ENCODE measurements at regions not wholly inside any gene's neighbourhood (a gene's known extent, or its start where the extent isn't known, plus 50 kb on each side); places are given as distances from the start of the nearest gene placed in this dataset.

DNA sequence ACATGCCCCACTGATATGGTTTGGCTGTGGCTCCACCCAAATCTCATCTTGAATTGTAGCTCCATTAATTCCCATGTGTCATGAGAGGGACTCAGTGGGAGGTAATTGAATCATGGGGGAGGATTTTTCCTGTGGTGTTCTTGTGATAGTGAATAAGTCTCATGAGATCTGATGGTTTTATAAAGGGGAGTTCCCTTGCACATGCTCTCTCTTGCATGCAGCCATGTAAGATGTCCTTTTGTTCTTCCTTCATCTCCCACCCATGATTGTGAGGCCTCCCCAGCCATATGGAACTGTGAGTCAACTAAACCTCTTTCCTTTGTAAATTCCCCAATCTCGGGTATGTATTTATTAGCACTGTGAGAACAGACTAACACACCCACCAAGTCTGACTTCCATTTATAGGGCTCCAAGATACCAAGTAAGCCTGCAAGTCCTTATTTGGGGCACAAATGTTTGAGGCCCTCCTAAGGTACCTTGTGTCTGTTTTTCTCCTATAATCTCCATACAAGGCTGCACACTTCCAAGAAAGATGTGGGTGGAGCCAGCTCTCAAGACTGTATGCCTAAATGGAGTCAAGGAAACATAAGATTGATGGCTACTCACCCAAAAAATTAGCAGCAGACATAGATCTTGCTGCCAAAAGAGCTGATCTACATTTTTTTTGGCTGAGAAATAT, 364.7 kb downstream of the TXNL1 start:
- ATAC-seq, result no peak

DNA sequence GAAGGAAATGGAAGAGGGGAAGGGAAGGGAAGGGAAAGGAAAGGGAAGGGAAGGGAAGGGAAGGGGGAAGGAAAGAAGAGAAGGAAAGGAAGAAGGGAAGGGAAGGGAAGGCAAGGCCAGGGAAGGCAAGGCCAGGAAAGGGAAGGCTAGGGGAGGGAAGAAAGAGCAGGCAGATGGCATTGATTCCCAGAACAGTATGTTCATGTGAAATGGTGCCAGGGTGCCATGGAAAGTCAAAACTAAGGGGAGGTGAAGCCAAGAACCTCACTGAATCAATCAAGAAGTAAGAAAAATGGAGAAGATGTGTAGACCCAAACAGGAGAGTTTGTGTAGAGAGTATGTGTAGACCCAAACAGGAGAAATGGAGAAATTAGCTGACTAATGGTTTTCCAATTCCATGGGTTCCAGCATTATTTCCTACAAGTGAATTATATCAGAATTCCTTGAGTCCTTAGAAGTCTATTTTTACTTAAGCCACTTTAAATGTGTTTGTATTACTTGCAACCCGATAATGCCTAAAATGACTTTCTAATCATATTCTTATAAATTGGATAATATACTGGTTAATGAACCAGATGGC, 367.6 kb downstream of the TXNL1 start:
- no peak for ATAC-seq

DNA sequence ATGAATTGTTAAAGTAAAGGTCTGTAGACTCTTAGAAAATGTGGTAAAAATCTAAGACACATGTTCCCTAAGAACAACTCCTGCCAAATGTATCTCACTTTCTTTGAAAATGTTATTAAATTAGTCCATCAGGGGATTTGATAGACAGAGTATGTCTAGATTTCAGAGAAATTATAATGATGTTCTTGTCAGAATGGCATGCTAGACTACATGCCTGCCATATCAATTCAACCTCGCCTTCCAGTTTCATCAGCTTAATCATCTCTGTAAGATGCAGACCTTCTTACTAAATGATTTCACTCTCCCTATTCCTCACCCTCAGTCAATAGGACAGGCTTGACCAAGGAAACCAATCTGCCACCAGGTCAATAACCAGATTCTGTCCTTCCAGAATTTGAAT, 368.4 kb downstream of the TXNL1 start:
- no peak for ATAC-seq

DNA sequence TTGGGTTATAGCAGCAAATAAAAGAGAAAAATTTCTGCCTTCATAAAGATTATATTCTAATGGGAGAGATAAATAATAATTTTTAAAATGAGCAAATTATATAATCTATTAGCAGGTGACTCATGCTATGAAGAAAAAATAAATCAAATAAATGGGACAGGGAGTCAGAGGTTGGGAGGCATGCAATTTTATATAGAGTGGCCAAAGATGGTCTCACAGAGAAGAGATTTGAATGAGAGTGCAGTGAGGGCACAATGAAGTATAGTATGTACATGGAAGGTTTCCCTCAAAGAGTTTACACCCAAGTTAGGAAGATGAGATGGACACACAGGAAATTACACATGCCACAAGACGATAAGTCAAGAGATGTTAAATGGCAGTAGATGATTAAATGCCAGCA, 369.4 kb downstream of the TXNL1 start:
- no peak for ATAC-seq

DNA sequence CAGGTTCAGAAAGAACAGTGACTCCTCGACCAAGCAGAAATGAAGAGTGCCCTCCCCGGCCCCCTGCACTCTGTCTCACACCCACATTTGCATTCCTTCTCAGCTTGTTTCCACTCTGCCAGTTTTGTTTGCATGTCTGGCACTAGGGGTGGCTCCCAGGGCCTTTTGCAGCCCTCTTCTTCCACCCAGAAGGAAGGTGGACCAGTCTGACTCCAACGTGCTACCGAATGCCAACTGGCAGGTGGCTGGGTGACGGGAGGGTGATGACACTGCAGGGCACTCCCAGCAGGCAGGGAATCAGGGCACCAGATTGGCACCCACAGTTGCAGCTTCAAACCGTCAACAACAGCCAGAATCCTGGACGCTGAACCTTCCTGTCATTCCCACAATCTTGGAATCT, 371.1 kb downstream of the TXNL1 start:
- no peak for ATAC-seq

DNA sequence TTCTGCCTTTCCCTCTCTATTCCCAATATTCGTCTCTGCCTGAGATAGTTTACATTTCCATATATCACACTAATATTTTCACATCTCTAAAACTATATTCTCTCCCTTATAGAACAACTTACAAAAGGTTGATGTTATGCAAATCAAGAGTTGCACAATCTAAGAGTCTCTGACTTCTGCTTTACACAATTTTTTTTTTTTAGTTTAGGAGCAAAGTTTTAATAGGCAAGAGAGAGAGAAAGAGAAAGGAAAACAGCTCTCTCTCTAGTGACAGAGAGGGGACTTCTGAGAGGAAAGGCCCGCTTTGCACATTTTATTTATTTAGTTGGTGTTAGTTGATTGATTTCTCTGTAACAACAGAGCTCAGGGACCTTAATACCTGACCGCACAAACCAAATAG, 380.2 kb downstream of the TXNL1 start:
- no peak for ATAC-seq

DNA sequence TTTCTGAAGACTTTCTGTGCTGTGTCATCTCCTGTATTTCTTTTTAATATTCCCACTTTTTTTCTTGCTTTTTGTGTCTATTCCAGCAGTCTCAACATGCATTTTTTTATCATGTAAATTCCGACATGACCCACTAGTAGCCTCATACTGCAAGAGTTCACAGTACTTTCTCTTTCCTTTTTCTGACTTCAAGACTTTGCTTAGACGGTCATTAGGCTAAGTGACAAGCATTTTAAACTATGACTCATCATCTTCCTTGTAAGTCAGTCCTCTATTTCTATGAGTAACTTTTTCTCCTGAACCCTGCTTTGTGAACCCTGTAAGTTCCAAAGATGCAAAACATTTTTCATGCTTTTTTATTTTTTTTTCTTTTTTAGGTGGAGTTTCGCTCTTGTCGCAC, 381.2 kb downstream of the TXNL1 start:
- ATAC-seq, result peak; percentile 88

DNA sequence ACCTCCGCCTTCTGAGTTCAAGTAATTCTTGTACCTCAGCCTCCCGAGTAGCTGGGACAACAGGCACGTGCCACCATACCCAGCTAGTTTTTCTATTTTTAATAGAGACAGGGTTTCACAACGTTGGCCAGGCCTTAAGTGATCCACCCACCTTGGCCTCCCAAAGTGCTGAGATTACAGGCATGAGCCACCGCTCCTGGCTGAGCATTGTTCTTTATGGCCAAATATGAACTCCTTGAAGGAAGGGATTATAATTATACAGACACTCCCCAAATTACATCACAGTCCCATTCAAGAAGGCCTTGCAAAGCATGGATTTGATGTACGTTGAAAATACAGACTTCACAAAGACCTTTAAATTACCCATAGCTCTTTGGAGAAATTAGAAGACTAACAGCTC, 381.7 kb downstream of the TXNL1 start:
- peak; percentile 97 for ATAC-seq

DNA sequence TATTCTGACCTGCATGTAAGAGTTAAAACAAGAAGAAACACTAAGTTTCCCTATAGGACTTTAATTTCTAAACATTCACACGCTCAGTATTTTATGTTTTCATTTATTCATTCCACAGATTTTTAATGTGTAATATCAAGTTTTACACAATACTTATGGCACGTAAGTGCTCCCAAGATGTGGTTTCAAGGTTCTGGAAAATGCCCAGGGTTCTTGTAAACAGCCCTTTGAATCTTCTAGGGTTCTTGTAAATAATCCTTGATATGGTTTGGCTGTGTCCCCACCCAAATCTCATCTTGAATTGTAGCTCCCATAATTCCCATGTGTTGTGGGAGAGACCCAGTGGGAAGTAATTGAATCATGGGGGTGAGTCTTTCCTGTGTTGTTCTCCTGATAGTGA, 383.0 kb downstream of the TXNL1 start:
- ATAC-seq, result no peak

DNA sequence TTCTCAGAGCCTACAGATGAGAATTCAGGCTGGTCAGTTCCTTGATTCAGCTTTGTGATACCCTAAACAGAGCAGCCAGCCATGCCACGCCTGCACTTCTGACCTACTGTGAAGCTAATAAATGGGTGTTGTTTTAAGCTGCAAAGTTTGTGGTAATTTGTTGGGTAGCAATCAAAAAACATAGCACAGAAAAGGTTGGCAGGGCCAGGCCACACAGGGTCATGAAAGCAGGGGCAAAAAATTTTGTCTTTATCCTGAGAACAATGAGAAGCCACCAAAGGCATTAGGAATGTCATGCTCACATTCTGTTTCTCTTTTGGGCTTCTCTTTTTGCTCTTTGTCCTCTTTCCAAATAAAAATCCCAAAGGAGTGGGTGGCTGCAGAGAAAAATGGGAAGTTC, 385.9 kb downstream of the TXNL1 start:
- no peak for ATAC-seq

DNA sequence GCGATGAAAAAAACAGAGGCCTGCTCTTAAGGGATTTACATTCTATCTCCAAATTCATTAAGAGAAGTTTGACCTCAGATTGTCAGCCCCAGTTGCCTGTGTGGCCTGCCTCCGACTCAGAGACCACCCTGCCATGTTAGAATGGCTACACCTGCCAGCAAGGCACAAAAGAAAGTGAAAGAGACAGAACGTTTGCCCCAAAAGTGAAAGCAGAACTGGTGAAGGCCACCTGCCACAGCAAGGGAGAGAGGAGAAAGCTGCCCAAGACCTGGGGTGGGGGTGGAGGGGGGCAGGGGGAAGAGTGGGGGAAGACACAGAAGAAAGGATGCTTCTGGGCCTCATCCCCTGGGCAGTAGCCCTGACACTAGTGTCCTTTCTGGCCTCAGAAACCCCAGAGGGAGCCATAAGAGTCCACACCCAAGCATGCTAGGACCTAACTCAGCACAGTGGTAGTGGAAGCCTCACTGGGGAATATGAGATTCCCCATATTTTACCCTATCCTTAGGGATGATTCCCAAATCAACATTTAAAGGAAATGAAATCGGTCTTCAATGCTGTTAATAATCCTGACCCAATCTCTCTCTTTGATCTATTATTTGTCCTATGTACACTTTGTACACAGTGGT, 389.7 kb downstream of the TXNL1 start:
- ATAC-seq, result peak; percentile 13

DNA sequence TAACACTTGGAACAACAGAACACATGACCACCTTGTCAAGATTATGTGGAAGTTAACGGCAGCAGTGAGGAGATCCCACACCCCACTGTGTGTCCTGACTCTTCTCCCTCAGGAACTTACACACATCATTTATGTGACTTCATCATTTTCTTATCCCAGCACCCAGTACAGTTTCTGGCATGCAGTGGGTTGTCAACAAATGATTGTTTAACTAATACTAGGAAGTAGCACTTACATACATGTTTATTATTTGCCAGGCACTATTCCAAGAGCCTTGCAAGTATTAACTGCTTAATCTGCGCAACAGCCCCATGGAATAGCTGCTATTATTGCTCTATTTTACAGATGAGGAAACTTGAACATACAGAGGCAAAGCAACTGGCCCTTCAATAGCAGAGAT, 391.5 kb downstream of the TXNL1 start:
- no peak for ATAC-seq

DNA sequence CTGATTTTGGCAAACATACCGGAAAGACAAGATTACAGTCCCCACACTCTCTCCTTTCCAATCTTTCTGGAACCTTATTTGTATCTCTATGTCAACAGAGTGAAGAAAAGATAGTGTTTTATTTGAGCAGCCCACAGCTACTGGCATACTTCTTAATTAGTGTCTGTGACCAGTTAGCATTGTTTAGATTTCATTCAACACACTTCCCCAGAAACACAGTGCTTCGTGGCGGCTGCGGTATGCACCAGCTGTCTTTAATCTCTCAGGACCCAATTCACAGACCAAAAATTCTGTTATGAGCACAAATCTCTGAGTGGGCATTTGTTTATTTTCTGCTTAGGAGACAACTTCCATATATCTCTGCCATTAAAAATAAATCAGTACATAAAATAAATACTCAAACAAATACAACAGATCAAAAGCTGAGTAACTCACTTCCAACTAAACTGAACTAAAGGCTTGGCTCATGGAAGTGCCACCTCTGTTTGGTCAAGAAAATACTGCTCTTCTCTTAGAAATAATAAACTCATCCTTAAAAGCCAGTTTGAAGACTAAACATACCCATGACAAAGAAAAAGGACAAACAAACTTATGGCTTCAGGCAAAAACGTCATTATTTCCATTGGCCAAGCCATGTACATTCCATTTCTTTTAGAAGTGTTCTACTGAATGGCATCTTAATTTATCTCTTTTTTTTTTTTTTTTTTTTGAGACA, 392.4 kb downstream of the TXNL1 start:
- ATAC-seq, result no peak

DNA sequence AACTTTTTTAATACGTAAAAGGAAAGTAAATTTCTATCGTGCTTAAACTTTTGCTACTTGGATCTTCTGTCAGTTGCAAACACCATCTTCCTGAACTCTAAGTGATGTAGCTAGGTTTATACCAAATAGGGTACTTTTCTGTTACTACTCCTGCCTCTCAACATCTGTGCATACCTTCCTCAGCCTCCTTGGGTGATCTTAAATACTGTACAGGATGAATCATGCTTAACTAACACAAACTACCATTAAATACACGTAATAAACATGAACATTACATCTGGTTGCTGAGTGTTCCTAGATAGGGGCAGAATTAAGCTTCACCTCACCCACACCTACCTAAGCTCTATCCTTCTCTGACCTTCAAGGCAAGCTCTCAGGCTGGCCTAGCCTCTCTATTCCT, 398.0 kb downstream of the TXNL1 start:
- ATAC-seq, result no peak

DNA sequence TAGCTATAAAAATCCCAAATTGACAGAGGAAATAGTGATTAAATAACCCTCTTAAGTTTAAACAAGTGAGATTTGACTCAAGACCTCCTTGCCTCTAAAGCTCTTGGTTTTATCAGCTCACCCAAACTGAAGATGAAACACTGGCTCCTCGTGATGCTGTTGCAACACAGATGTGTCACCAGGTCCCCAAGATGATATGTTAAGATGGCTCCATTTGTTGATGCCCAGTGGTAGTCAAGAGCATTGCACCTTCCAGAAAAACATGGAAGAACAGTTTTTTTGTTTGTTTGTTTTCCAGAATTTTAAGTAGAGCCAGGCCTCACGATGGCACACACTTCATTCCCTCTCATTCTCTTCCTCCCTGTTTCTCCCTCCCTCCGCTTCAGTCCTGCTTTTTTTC, 399.8 kb downstream of the TXNL1 start:
- peak; percentile 41 for ATAC-seq

DNA sequence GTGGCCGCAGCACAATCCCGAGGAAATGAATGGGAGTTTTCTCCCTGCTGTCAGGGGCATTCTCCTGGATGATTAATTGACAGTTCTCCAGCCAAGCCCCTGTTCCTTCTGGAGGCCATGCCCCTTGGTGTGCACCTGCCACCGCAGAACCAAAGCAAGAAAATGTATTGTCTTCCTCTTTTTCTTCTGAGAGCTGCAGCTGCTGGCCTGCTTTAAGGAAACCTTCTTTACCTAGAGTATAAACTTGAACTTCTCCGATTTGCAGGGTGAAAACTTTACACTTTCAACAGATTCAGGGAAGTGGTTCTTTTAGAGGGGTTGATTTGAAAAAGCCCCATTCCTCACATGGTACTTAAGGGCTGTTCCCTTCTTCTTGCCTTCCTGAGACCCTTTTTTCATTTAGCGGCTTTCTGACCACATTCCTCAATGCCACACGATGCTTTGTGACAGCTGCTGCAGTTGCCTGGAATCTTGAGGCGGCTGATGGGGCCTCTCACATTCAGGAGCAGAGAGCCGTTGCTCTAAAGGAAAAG, 402.8 kb downstream of the TXNL1 start:
- ATAC-seq, result peak; percentile 31

DNA sequence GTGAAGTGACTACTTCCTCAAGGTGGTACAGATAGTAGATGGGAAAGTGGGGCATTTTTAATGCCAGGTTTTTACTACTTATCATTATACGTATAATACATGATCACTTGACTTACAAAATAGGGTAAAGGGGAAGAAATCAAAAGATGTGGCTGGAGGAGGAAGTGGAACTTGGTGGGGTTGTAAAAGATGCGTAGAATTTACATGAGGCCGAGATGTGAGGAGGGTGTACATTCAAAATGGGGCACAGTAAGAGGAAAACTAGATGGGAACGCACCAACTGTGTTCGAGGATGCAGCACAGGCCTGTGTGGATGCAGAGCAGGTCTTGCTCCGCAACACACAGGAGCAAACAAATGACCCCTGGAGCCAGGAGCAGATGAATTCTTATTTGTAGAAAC, 403.3 kb downstream of the TXNL1 start:
- no peak for ATAC-seq

DNA sequence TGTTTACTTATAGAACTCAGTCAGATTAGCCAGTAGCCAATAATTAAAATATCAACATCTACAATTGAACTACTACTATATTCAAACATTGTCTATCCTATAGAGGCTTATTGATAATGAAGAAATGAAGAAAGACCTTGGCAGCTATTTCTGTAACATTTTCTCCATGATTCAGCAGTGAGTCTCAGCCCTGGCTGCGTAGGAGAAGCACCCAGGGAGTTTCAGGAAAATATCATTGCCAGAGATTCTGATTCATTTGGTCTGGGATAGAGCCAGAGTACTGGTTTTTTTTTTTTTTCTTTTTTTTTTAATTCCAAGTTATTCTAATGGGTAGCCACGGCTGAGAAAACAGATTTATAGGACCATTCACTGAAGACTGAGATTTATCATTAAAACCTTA, 404.8 kb downstream of the TXNL1 start:
- ATAC-seq, result peak; percentile 61

DNA sequence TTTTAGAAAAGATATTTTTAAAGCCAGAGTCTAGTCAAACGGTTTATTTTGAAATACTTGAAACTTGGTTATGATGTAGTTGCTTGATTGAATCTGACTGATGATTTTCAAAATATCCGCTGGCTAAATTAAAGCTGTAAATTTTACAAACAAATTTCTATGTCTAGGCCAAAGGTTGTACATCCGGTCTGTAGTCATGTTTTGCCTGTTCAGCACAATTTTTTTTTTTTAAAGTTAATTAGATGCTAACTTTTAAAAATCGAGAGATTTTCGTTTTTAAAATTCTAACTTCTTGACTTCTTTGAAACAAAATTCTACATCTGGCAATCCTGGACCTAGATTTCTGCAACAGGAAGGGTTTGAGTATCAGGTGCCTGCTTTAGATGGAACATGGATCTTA, 412.4 kb downstream of the TXNL1 start:
- no peak for ATAC-seq

DNA sequence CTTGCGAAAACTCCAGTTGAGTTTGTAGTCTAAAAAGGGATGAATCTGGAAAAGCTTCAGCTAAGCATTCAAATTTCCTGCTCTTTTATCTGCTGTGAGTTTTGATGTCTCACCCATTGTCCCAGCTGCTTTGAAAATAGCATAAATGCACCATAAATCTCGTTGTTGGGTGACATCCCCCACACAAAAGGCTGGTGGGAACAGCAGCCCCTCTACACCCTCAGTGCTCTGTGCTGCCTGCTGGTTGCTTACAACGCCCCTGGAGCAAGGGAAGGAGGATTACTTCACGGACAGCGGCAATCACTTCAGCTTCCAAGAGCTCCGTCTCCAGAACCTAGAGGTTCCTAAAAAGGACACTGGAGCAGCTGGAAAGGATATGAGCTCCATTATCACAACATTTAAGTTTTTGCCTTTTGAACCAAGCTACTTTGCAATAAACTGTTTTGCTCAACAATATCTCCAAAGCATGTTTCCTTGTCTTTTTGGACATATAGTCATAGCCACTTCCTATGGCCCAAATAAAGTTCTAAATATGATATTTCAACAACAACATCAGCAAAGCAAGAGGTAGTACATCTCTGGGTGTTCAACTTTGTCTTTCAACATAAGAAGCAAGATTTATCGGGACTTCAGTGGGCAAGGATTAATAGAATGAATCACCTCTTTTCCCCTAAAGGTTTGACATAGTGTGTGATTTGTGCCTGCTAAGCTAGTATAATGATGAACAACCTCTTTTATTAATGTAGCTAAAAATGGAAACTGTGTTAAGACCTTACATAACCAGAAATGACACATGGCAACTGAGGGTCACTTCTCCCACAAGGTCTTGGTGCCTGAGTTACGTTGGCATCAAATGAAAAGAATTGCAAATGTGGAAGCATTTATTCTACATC, 413.5 kb downstream of the TXNL1 start:
- ATAC-seq, result no peak

DNA sequence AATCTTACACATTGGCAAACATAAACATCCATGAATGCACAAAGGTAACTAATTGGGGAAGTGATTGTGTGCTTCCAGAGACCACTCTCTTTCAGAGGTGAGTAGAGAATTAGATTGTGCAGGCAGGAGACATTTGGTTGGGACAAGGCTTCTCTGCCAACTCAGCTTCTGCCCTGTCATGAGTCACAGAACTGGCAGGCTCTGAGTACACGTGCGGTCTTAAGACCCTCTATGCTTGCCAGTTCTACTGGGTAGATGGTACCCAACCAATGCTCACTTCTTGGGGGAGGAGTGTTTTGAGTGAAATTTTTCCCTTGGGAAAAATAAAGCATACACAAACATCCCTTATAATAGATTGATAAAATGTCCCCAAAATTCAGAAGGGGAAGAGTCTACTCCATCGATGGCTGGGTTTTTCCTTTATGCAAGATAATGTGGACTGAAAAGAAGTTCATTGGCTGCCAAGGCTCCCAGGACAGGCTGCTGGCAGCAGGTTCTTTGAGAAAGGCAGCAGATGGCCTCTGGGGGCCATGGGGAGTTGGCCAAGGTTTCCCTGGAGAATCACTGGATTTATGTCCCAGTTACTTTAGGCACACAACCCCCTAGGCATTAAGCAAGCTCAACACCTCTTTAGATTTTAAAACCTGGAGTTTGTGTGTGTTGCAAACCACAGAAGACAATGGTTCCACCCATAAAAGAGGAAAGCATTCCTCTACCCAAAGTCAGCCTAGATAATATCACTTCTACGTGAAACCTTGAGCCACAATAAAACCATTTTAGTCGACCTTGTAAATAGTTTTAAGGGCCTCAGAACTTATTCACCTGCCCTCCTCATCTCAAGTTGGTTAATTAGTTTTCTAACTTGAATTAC, 417.0 kb downstream of the TXNL1 start:
- ATAC-seq, result no peak
